ENCODE measurements at regions not wholly inside any gene's neighbourhood (a gene's known extent, or its start where the extent isn't known, plus 50 kb on each side); places are given as distances from the start of the nearest gene placed in this dataset.
A peak's percentile ranks its signal among the peaks of the same experiment; 100 is the strongest.

DNA sequence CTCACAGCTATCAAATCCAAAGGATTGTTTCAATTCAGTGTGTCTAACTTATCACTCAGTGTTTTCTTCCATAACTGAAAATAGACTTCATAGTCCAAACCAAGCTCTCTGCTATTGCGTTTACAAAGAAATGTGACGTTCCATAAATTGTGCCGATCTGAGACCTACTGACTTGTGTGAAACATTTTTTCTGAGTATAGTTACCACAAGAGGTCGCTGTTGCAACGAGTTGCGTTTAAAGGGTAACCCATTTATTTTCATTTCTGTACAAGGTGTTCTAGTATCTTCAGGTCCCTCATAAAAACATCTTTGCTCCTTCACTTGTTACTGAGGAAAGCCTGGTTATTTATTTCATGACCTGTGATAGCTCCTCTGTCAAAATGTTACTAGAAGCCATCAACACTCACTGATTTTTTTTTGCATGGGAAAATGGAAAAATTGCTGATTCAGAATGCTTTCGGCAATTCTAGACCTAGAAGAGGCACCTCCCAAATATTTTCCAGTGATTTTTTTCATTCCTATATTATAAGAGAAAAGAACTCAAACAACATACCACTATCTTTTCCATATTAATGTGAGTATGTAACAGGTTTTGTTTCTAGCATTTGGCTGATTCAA, 60.9 kb upstream of the OR4E1 start:
- H3K27me3 ChIP-seq (ENCODE audit: insufficient read depth, low read length): no peaks in the 10 kb centered on the region
- H3K27ac ChIP-seq (ENCODE audit: low read depth, low read length): no peak overlapping the region
- no peaks in the 10 kb centered on the region for H3K79me2 ChIP-seq (ENCODE audit: insufficient read depth, low read length)
- no peaks in the 10 kb centered on the region for H3K4me1 ChIP-seq (ENCODE audit: insufficient read depth, low read length)
- no peak overlapping the region for H3K4me3 ChIP-seq (ENCODE audit: insufficient read depth, low read length)
- no peaks in the 10 kb centered on the region for H3K9me3 ChIP-seq (ENCODE audit: low read depth, low read length)
- peak; percentile 66 for DNase-seq (ENCODE audit: insufficient read length, low spot score, missing footprints)
- no peak overlapping the region for H3K4me2 ChIP-seq (ENCODE audit: insufficient read depth, low read length)
- H3K36me3 ChIP-seq (ENCODE audit: insufficient read depth, low read length): no peaks in the 10 kb centered on the region
- no peaks in the 10 kb centered on the region for H4K20me1 ChIP-seq (ENCODE audit: insufficient read depth, low read length)
- no peak overlapping the region for H2AFZ ChIP-seq (ENCODE audit: low read length)
- TF ChIP-seq CTCF (IDR thresholded peaks at IDR 0.05; ENCODE audit: extremely low read depth, low read depth, low read length): peak; percentile 56

DNA sequence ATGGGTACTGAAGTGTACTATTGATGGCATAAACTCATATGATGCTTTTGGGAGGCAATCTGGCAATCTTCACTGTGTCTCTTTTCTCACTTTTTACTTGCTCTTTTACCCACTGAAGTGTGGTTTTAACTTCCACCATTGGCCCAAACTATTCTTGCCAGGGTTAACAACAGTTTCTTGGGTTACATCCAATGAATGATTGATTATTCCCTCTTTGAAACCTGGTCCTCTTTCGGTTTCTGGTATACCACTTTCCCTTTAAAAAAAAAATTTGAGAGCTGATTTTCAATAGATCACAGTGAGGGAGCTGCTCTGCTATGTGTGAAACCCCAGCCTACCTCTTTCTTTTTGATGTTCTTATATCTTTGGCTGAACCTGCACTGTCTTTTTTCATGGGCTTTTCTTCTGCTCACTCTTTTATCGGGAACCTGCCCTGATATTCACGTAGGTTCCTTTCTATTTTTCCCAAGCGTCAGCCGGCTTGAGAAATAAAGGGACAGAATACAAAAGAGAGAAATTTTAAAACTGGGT, 56.1 kb upstream of the OR4E1 start:
- Histone ChIP-seq H4K20me1 (ENCODE audit: insufficient read depth, low read length) (no peaks in the 10 kb centered on the region), H3K27me3 (ENCODE audit: insufficient read depth, low read length) (no peaks in the 10 kb centered on the region), H3K27ac (ENCODE audit: low read depth, low read length) (no peak overlapping the region), H3K4me2 (ENCODE audit: insufficient read depth, low read length) (no peak overlapping the region), H3K4me3 (ENCODE audit: insufficient read depth, low read length) (no peak overlapping the region), H3K36me3 (ENCODE audit: insufficient read depth, low read length) (no peaks in the 10 kb centered on the region), H3K4me1 (ENCODE audit: insufficient read depth, low read length) (no peaks in the 10 kb centered on the region), H3K9me3 (ENCODE audit: low read depth, low read length) (no peaks in the 10 kb centered on the region), H2AFZ (ENCODE audit: low read length) (no peak overlapping the region), H3K79me2 (ENCODE audit: insufficient read depth, low read length) (no peaks in the 10 kb centered on the region)
- no peak for DNase-seq (ENCODE audit: insufficient read length, low spot score, missing footprints)
- no peak for TF ChIP-seq CTCF (IDR thresholded peaks at IDR 0.05; ENCODE audit: extremely low read depth, low read depth, low read length)

DNA sequence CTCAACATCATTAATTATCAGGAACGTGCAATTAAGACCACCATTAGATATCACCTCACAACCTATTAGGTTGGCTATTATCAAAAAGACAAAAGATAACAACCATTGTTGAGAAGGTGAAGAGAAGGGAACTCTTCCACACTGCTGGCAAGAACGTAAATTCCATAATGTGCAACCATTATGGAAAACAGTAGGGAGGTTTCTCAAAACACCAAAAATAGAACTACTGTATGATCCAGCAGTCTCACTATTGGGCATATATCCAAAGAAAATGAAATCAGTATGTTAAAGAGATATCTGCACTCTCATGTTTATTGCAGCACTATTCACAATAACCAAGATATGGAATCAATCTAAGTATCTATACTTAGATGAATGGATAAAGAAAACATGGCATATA, 51.6 kb upstream of the OR4E1 start:
- H4K20me1 ChIP-seq (ENCODE audit: insufficient read depth, low read length): no peaks in the 10 kb centered on the region
- H3K4me1 ChIP-seq (ENCODE audit: insufficient read depth, low read length): no peaks in the 10 kb centered on the region
- H2AFZ ChIP-seq (ENCODE audit: low read length): no peak overlapping the region
- H3K9me3 ChIP-seq (ENCODE audit: low read depth, low read length): no peaks in the 10 kb centered on the region
- no peak for TF ChIP-seq CTCF (IDR thresholded peaks at IDR 0.05; ENCODE audit: extremely low read depth, low read depth, low read length)
- no peak overlapping the region for H3K4me3 ChIP-seq (ENCODE audit: insufficient read depth, low read length)
- DNase-seq (ENCODE audit: insufficient read length, low spot score, missing footprints): no peak
- H3K79me2 ChIP-seq (ENCODE audit: insufficient read depth, low read length): no peaks in the 10 kb centered on the region
- no peak overlapping the region for H3K27ac ChIP-seq (ENCODE audit: low read depth, low read length)
- H3K27me3 ChIP-seq (ENCODE audit: insufficient read depth, low read length): no peaks in the 10 kb centered on the region
- H3K36me3 ChIP-seq (ENCODE audit: insufficient read depth, low read length): no peaks in the 10 kb centered on the region
- no peak overlapping the region for H3K4me2 ChIP-seq (ENCODE audit: insufficient read depth, low read length)

DNA sequence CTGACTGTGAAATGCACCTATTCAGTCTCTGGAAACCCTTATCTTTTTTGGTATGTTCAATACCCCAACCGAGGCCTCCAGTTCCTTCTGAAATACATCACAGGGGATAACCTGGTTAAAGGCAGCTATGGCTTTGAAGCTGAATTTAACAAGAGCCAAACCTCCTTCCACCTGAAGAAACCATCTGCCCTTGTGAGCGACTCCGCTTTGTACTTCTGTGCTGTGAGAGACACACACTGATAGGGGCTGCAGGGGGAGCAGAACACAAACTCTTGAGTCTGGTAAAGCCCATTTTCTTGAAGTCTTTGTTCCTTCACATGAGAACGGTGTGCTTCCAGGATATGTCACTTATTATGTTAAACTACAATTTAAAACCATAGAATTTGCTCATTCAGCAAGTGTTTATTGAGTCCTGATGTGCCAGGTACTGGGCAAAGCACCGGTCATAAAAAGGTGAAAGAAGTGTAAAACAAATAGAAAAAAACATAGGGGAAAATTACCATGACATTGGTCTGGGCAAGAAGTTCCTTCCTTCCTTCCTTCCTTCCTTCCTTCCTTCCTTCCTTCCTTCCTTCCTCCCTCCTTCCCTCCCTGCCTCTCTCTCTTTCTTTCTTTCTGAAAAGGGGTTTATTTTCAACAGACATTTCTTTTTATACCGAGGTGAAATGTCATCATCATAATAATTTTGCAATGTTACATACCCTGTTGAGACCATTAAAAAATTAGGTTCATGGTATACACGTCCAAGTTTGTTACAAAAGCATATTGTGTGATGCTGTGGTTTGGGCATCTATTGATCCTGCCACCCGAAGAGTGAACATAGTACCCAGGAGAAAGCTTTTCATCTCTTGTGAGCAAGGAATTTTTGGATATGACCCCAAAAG, 50.7 kb upstream of the OR4E1 start:
- Histone ChIP-seq H3K9me3 (ENCODE audit: low read depth, low read length) (no peaks in the 10 kb centered on the region), H3K4me2 (ENCODE audit: insufficient read depth, low read length) (no peak overlapping the region), H4K20me1 (ENCODE audit: insufficient read depth, low read length) (no peaks in the 10 kb centered on the region), H2AFZ (ENCODE audit: low read length) (no peak overlapping the region), H3K36me3 (ENCODE audit: insufficient read depth, low read length) (no peaks in the 10 kb centered on the region), H3K27me3 (ENCODE audit: insufficient read depth, low read length) (no peaks in the 10 kb centered on the region), H3K4me3 (ENCODE audit: insufficient read depth, low read length) (no peak overlapping the region), H3K27ac (ENCODE audit: low read depth, low read length) (no peak overlapping the region), H3K4me1 (ENCODE audit: insufficient read depth, low read length) (no peaks in the 10 kb centered on the region), H3K79me2 (ENCODE audit: insufficient read depth, low read length) (no peaks in the 10 kb centered on the region)
- DNase-seq (ENCODE audit: insufficient read length, low spot score, missing footprints): no peak
- no peak for TF ChIP-seq CTCF (IDR thresholded peaks at IDR 0.05; ENCODE audit: extremely low read depth, low read depth, low read length)

Data from osteoblast (primary cell).